Heart right ventricle (tissue), 16 donors: ENCODE measurements at regions not wholly inside any gene's neighbourhood (a gene's known extent, or its start where the extent isn't known, plus 50 kb on each side); places are given as distances from the start of the nearest gene placed in this dataset.

Experiments
- ATAC-seq, 8 donors: fragments of 200-7000 bp; cut with Tn5 transposase; one replicate each; pipeline ENCODE4 v1.9.1; 2020; ENCODE audit warnings: mild to moderate bottlenecking in 8 of 8, moderate library complexity in 8 of 8, moderate number of reproducible peaks in 1 of 8
- DNase-seq, 2 donors: peaks; one replicate each; pipeline ENCODE4 v3.0.0-alpha.2; 2020
- H3K27ac ChIP-seq, 10 donors: fragments of 200-600 bp; sonication (generic) in 2 of 10; one replicate each; pipeline versions ENCODE4 v1.5.0 to v1.8.0; 2020 to 2022; ENCODE audit warnings: mild to moderate bottlenecking in 3 of 10
- H3K27me3 ChIP-seq, 7 donors: fragments of 200-600 bp; one replicate each; pipeline ENCODE4 v1.8.0; 2021 to 2022; ENCODE audit warnings: mild to moderate bottlenecking in 2 of 7
- H3K36me3 ChIP-seq, 9 donors: fragments of 200-600 bp; sonication (generic) in 1 of 9; one replicate each; pipeline versions ENCODE4 v1.5.0 to v1.8.0; 2020 to 2022; ENCODE audit warnings: mild to moderate bottlenecking in 2 of 9
- H3K4me1 ChIP-seq, 9 donors: fragments of 200-600 bp; sonication (generic) in 1 of 9; one replicate each; pipeline versions ENCODE4 v1.5.0 to v1.8.0; 2020 to 2022; ENCODE audit warnings: mild to moderate bottlenecking in 4 of 9
- H3K4me3 ChIP-seq, 10 donors: fragments of 200-600 bp; sonication (generic) in 2 of 10; one replicate each; pipeline versions ENCODE4 v1.5.0 to v1.8.0; 2020 to 2022; ENCODE audit warnings: mild to moderate bottlenecking in 7 of 10, moderate library complexity in 2 of 10
- H3K9me3 ChIP-seq, 11 donors: fragments of 200-600 bp in 10 of 11; sonication (generic) in 2 of 11; one replicate each; pipeline versions ENCODE4 v1.5.0 to v1.8.0; 2013 to 2022; ENCODE audit warnings: mild to moderate bottlenecking in 2 of 11, control low read depth in 1 of 11, moderate library complexity in 1 of 11
- CTCF ChIP-seq, 9 donors: fragments of 200-600 bp; sonication (generic) in 2 of 9; IDR thresholded peaks; one replicate each; pipeline versions ENCODE4 v1.5.0 to v1.8.0; 2021 to 2022; ENCODE audit warnings: antibody characterized with exemption in 9 of 9, mild to moderate bottlenecking in 5 of 9, moderate library complexity in 1 of 9
- WGBS, 2 donors: extraction: QIAGEN DNeasy Blood & Tissue Kit; methylation state at CpG; one replicate each; pipeline ENCODE4 v1.1.7; 2013; ENCODE audit warnings: inconsistent platforms in 1 of 2; 5-methylcytosine and 5-hydroxymethylcytosine counted together
- intact Hi-C, 10 donors: fragments of 100-400 bp; cut with DNase I; formaldehyde crosslinking; loops; one replicate each; pipeline versions ENCODE4 v1.11.1 to v1.14.2; 2022
- donor health status: Arrhythmogenic right ventricular cardiomyopathy.
- donor health status: ischemic (EF 13 %, LVEDD 7.1; RV severe dilation, severe dysfunction).
- donor health status: healthy with polysubstance abuse.
- donor health status: DM: no; HTN: yes; CAD: no.
- donor health status: DM: no; HTN: no; CAD: no.
- donor health status: ischemic (EF 25% LVEDD 6.9; RV normal size, moderate dysfunction).
- donor health status: ischemic (EF 25% LVEDD 5.7; RV mildly dilated, moderate dysfunction).
- donor health status: healthy.
- donor health status: DM: yes; HTN: yes; CAD: no.
- donor health status: Ischemic cardiomyopathy.
- donor health status: ischemic (EF 35%, LVEDD 5.7; RV mildly dilated, moderate dysfunction).
- donor health status: nonischemic (EF 11% LVEDD 7.7; RV severe dilation, severe dysfunction).
- donor health status: DM: yes; HTN: yes; CAD: no.
- donor health status: PGD.
- donor health status: ischemic (EF 29% LVEDD 5.4; RV normal size, mild dysfunction).
- donor health status: nonischemic (EF 23%, LVEDD 6.1; RV moderate dilation, normal function).

GRCh38 chr6:2529211-2529719, 221.5 kb downstream of the MYLK4 start:
- WGBS, 2 donors: 47 to 52% methylated on average over 7 of the region's 7 CpGs
- intact Hi-C loops: no loop called here
- H3K36me3 ChIP-seq: no peaks in the 10 kb centered on the region
- H3K4me1 ChIP-seq: peaks cover 0 to 12% (median 0%) of the 10 kb centered on the region in 9 donors
- peaks cover 0 to 8% (median 0%) of the 10 kb centered on the region in 7 donors for H3K27me3 ChIP-seq
- DNase-seq: no peak
- no peak for ATAC-seq
- no peak for TF ChIP-seq CTCF (IDR thresholded peaks at IDR 0.05)
- H3K27ac ChIP-seq: no peak overlapping the region
- H3K9me3 ChIP-seq: peaks cover 0 to 26% (median 0%) of the 10 kb centered on the region in 11 donors
- no peak overlapping the region for H3K4me3 ChIP-seq

GRCh38 chr6:2528156-2528555, 222.6 kb downstream of the MYLK4 start:
- peaks cover 0 to 13% (median 0%) of the 10 kb centered on the region in 9 donors for H3K4me1 ChIP-seq
- intact Hi-C loops: no loop called here
- no peak for TF ChIP-seq CTCF (IDR thresholded peaks at IDR 0.05)
- peaks cover 0 to 28% (median 0%) of the 10 kb centered on the region in 11 donors for H3K9me3 ChIP-seq
- ATAC-seq (no peak), DNase-seq (no peak)
- no peaks in the 10 kb centered on the region for H3K36me3 ChIP-seq
- 80 to 88% methylated on average over 4 of the region's 4 CpGs for WGBS, 2 donors
- H3K27me3 ChIP-seq: peaks cover 0 to 8% (median 0%) of the 10 kb centered on the region in 7 donors
- H3K27ac ChIP-seq: no peak overlapping the region
- no peak overlapping the region for H3K4me3 ChIP-seq

- DNase-seq: no peak
- peaks cover 0 to 8% (median 0%) of the 10 kb centered on the region in 7 donors for H3K27me3 ChIP-seq
- no peaks in the 10 kb centered on the region for H3K36me3 ChIP-seq
- no peak for TF ChIP-seq CTCF (IDR thresholded peaks at IDR 0.05)
- intact Hi-C loops: no loop called here
- H3K27ac ChIP-seq: no peak overlapping the region
- no peak for ATAC-seq
- peaks cover 0 to 20% (median 0%) of the 10 kb centered on the region in 9 donors for H3K4me1 ChIP-seq
- no peak overlapping the region for H3K4me3 ChIP-seq
- WGBS, 2 donors: 85 to 91% methylated on average over 3 of the region's 3 CpGs
- peaks cover 0 to 14% (median 0%) of the 10 kb centered on the region in 11 donors for H3K9me3 ChIP-seq
Measured at GRCh38 chr6:2526766-2527165, 224.0 kb downstream of the MYLK4 start.

- no peak overlapping the region for H3K4me3 ChIP-seq
- no peak for ATAC-seq
Measured at GRCh38 chr6:2524090-2524489, 226.6 kb downstream of the MYLK4 start.

More at GRCh38 chr6:2524090-2524489, 226.6 kb downstream of the MYLK4 start:
- no peak overlapping the region for H3K27ac ChIP-seq
- peak in 1 of 9 donors; percentile 27 for TF ChIP-seq CTCF (IDR thresholded peaks at IDR 0.05)
- H3K36me3 ChIP-seq: no peaks in the 10 kb centered on the region
- intact Hi-C loops: no loop called here
- peaks cover 0 to 28% (median 13%) of the 10 kb centered on the region in 11 donors for H3K9me3 ChIP-seq
- H3K4me1 ChIP-seq: peaks cover 0 to 15% (median 0%) of the 10 kb centered on the region in 9 donors
- DNase-seq: no peak
- H3K27me3 ChIP-seq: peaks cover 0 to 5% (median 0%) of the 10 kb centered on the region in 7 donors
